Keratinocyte (primary cell): ENCODE measurements at regions not wholly inside any gene's neighbourhood (a gene's known extent, or its start where the extent isn't known, plus 50 kb on each side); places are given as distances from the start of the nearest gene placed in this dataset.

Experiments
- EZH2 ChIP-seq: IDR thresholded peaks from one replicate; pipeline ENCODE4 v1.6.1; 2012; ENCODE audit warnings: inconsistent platforms, mild to moderate bottlenecking, low read length, moderate library complexity
- TF ChIP-seq, protein P1 (sequence below), 3 experiments: IDR thresholded peaks in 1 of 3; conservative IDR thresholded peaks in 1 of 3; optimal IDR thresholded peaks in 1 of 3; 2 replicates in 2 of 3; 3 replicates in 1 of 3; pipeline versions ENCODE3 to v1.5.1; 2011; ENCODE audit warnings: low read length in 3 of 3, mild to moderate bottlenecking in 3 of 3, moderate library complexity in 2 of 3, control low read depth in 1 of 3, inconsistent platforms in 1 of 3; ENCODE audit not compliant: insufficient read depth in 2 of 3; ENCODE audit errors: extremely low read depth in 1 of 3

DNA sequence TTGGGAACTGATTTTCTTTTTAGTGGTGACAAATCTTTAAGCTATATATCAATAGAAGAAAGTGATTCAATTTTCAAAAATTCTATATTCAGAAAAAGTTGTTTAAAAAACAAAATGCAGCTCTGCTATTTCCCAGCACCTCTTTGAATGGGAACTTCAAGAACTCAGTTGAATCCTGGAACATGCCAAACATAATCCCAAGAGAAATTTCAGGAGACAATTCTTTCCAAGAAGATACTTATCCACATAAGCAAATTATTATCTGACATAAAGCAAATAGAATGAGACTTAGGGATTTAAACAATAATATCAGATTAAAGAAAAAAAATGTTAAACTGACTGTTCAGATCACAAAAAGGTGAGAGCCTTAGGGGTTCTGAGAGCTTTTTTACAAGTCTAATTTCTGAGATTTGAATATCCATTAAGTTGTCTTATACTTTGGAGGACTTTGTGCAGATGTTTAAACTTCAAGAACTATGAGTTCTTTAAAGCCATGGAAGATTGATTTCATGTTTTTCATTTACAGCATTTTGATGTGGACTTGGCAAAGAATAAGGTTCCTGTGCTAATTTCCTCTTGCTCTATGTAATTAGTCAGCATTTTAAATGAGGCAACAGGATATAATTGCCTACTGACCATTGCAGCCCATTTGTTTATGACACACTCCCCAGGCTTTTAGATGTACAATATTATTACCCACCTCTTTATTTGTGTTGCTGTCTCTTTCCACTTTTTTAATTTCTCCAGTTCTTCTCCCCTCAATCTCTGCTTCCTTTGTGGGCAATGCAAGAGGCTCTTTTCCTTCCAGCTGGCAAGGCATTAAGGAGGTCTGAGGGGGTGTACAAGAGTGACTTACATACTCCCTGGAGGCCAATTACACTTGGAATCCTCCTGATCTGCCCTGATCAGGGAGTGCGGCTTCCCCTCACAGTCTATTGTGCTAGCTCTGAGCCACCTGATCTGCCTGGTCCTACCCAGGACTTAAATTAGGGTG, 419.1 kb downstream of the NR2F1-AS1 start:
- TF ChIP-seq, protein P1, sequence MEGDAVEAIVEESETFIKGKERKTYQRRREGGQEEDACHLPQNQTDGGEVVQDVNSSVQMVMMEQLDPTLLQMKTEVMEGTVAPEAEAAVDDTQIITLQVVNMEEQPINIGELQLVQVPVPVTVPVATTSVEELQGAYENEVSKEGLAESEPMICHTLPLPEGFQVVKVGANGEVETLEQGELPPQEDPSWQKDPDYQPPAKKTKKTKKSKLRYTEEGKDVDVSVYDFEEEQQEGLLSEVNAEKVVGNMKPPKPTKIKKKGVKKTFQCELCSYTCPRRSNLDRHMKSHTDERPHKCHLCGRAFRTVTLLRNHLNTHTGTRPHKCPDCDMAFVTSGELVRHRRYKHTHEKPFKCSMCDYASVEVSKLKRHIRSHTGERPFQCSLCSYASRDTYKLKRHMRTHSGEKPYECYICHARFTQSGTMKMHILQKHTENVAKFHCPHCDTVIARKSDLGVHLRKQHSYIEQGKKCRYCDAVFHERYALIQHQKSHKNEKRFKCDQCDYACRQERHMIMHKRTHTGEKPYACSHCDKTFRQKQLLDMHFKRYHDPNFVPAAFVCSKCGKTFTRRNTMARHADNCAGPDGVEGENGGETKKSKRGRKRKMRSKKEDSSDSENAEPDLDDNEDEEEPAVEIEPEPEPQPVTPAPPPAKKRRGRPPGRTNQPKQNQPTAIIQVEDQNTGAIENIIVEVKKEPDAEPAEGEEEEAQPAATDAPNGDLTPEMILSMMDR (optimal IDR thresholded peaks at IDR 0.05 in 1 of 3, IDR thresholded peaks at IDR 0.05 in 1 of 3, conservative IDR thresholded peaks at IDR 0.05 in 1 of 3; ENCODE audit: extremely low read depth in 1 of 3, insufficient read depth in 2 of 3, low read length in 3 of 3): no peak
- TF ChIP-seq EZH2: no peak
